ENCODE measurements at regions not wholly inside any gene's neighbourhood (a gene's known extent, or its start where the extent isn't known, plus 50 kb on each side); places are given as distances from the start of the nearest gene placed in this dataset.

GRCh38 chr2:203623096-203623495, 83.3 kb upstream of the CD28 start:
- TF ChIP-seq ZNF24 (IDR thresholded peaks at IDR 0.05), result no peak
- no peak for TF ChIP-seq POLR2AphosphoS5 (IDR thresholded peaks at IDR 0.05; ENCODE audit: low read length)
- TF ChIP-seq CTCF (IDR thresholded peaks at IDR 0.05 in 2 of 3, conservative IDR thresholded peaks at IDR 0.05 in 1 of 3; ENCODE audit: control insufficient read depth in 2 of 3, extremely low read depth in 1 of 3, insufficient read depth in 1 of 3, low read depth in 3 of 3, low read length in 3 of 3), result no peak
- TF ChIP-seq ATF2 (IDR thresholded peaks at IDR 0.05; ENCODE audit: low read length), result no peak
- no peak for TF ChIP-seq GABPA (IDR thresholded peaks at IDR 0.05; ENCODE audit: low read depth)
- TF ChIP-seq BACH1 (IDR thresholded peaks at IDR 0.05; ENCODE audit: borderline replicate concordance), result no peak
- no peak for TF ChIP-seq USF2 (IDR thresholded peaks at IDR 0.05; ENCODE audit: borderline replicate concordance, low read depth, low read length)
- no peak for TF ChIP-seq ZBTB4 (CRISPR knock-in tag; IDR thresholded peaks at IDR 0.05)
- no peak for TF ChIP-seq SIX5 (IDR thresholded peaks at IDR 0.05; ENCODE audit: low read depth, low read length, severe bottlenecking)
- TF ChIP-seq MAX (IDR thresholded peaks at IDR 0.05; ENCODE audit: low read depth, low read length), result no peak
- no peak for TF ChIP-seq BCL11A (IDR thresholded peaks at IDR 0.05; ENCODE audit: low read depth, low read length)
- TF ChIP-seq BRCA1 (IDR thresholded peaks at IDR 0.05; ENCODE audit: low read depth, low read length), result no peak

Measured in GM12878 (cell line).